Ishikawa (cell line): ENCODE measurements at regions not wholly inside any gene's neighbourhood (a gene's known extent, or its start where the extent isn't known, plus 50 kb on each side); places are given as distances from the start of the nearest gene placed in this dataset.

Experiments used
- CEBPB ChIP-seq: IDR thresholded peaks from 2 replicates; pipeline ENCODE4 v1.6.1; 2012
- CREB1 ChIP-seq: IDR thresholded peaks from 2 replicates; pipeline ENCODE4 v1.6.1; 2012; ENCODE audit warnings: low read depth
- EGR1 ChIP-seq: IDR thresholded peaks from 2 replicates; pipeline ENCODE4 v1.6.1; 2012
- EP300 ChIP-seq: IDR thresholded peaks from 2 replicates; pipeline ENCODE4 v1.6.1; 2012; ENCODE audit warnings: borderline replicate concordance
- FOXM1 ChIP-seq: IDR thresholded peaks from 2 replicates; pipeline ENCODE4 v1.6.1; 2012; ENCODE audit warnings: low read depth, borderline replicate concordance
- MAX ChIP-seq: IDR thresholded peaks from 2 replicates; pipeline ENCODE4 v1.6.1; 2012
- NFIC ChIP-seq: IDR thresholded peaks from 2 replicates; pipeline ENCODE4 v1.6.1; 2012
- RAD21 ChIP-seq: IDR thresholded peaks from 2 replicates; pipeline ENCODE4 v1.6.1; 2012; ENCODE audit warnings: low read depth
- REST ChIP-seq: IDR thresholded peaks from 2 replicates; pipeline ENCODE4 v1.6.1; 2012; ENCODE audit warnings: low read depth, mild to moderate bottlenecking
- TAF1 ChIP-seq: IDR thresholded peaks from 2 replicates; pipeline ENCODE4 v1.6.1; 2012; ENCODE audit warnings: low read depth, mild to moderate bottlenecking
- TCF12 ChIP-seq: IDR thresholded peaks from 2 replicates; pipeline ENCODE4 v1.6.1; 2012; ENCODE audit warnings: low read depth
- TEAD4 ChIP-seq: IDR thresholded peaks from 2 replicates; pipeline ENCODE4 v1.6.1; 2012
- USF1 ChIP-seq: IDR thresholded peaks from 2 replicates; pipeline ENCODE4 v1.6.1; 2012
- YY1 ChIP-seq: IDR thresholded peaks from 2 replicates; pipeline ENCODE4 v1.6.1; 2012; ENCODE audit warnings: low read depth
- ZBTB7A ChIP-seq: IDR thresholded peaks from 2 replicates; pipeline ENCODE4 v1.6.1; 2012; ENCODE audit warnings: low read depth

GRCh38 chr1:96918406-96918805 lies 196.8 kb downstream of the PTBP2 start:
- TF ChIP-seq TCF12 (no peak), TEAD4 (no peak), FOXM1 (no peak), RAD21 (no peak)

- TF ChIP-seq EGR1 (no peak), TEAD4 (no peak), TAF1 (no peak), REST (no peak), FOXM1 (no peak), USF1 (no peak)
Observed at GRCh38 chr1:96922181-96922580, 200.6 kb downstream of the PTBP2 start.

- no peak for TF ChIP-seq TEAD4
- no peak for TF ChIP-seq FOXM1
- TF ChIP-seq TAF1 = no peak
- TF ChIP-seq ZBTB7A = no peak
- no peak for TF ChIP-seq USF1
- TF ChIP-seq EP300 = no peak
- no peak for TF ChIP-seq NFIC
- no peak for TF ChIP-seq EGR1
- TF ChIP-seq TCF12 = no peak
- TF ChIP-seq CREB1 = no peak
- TF ChIP-seq YY1 = no peak
- TF ChIP-seq RAD21 = no peak
- no peak for TF ChIP-seq CEBPB
- no peak for TF ChIP-seq REST
Observed at GRCh38 chr1:96923753-96924152, 202.2 kb downstream of the PTBP2 start.

GRCh38 chr1:96926176-96926575 lies 204.6 kb downstream of the PTBP2 start:
- TF ChIP-seq EP300 (no peak), FOXM1 (no peak), CREB1 (no peak), CEBPB (no peak), MAX (no peak), REST (no peak), TAF1 (no peak), NFIC (no peak), RAD21 (no peak), EGR1 (no peak)

GRCh38 chr1:96927125-96927524 lies 205.5 kb downstream of the PTBP2 start:
- TF ChIP-seq TAF1 (no peak), USF1 (no peak), NFIC (no peak), RAD21 (no peak), TEAD4 (no peak)
